K562 (cell line): ENCODE measurements at regions not wholly inside any gene's neighbourhood (a gene's known extent, or its start where the extent isn't known, plus 50 kb on each side); places are given as distances from the start of the nearest gene placed in this dataset.

Source experiments
- ATAC-seq: fragments of 200-7000 bp; cut with Tn5 transposase; 3 replicates; pipeline ENCODE4 v1.9.1; 2020; ENCODE audit warnings: moderate library complexity
- BruUV-seq: library from RNA; stranded (reverse); fragments of 400-500 nt; replicated peaks from 2 replicates; lab custom pipeline; 2021; lab: Mats Ljungman, UMichigan
- CTCF ChIA-PET: fragments of 300-600 bp; formaldehyde crosslinking; extraction: SDS; loops from one replicate; lab custom pipeline; 2021; ENCODE audit warnings: low intra/inter-chr PET ratio; lab: Yijun Ruan, JAX
- POLR2A ChIA-PET: fragments of 300-600, 350-650 bp; sonication (Branson Sonifier 250); formaldehyde crosslinking; extraction: SDS; loops from one replicate; lab custom pipeline; 2021; ENCODE audit warnings: antibody characterized with exemption, inconsistent platforms; lab: Yijun Ruan, JAX
- DNase-seq, 4 experiments: peaks; one replicate each; pipeline versions ENCODE4 v3.0.0 to v3.0.0-alpha.2; 2011 to 2018; ENCODE audit warnings: low spot score in 3 of 4, mixed read lengths in 3 of 4; ENCODE audit errors: extremely low read depth in 1 of 4
- FAIRE-seq: peaks from 2 replicates; lab custom pipeline; 2011; peaks lifted over from hg19 to GRCh38; lab: Jason Lieb, UNC
- H2AFZ ChIP-seq: 2 replicates; pipeline ENCODE4 v1.6.0; 2011; ENCODE audit warnings: low read depth, low read length, control low read depth, inconsistent platforms
- H3K27ac ChIP-seq: fragments of 200-600 bp; 3 replicates; pipeline ENCODE4 v1.8.0; 2011; ENCODE audit warnings: low read depth, mild to moderate bottlenecking, control low read depth, inconsistent platforms, low read length, moderate library complexity, mixed read lengths; ENCODE audit errors: extremely low read depth
- H3K27me3 ChIP-seq, 2 experiments: fragments of 300-600 bp in 1 of 2; 2 replicates in 1 of 2; 3 replicates in 1 of 2; pipeline versions ENCODE4 v1.6.0 to v1.8.0; 2011; ENCODE audit warnings: inconsistent platforms in 2 of 2, low read length in 2 of 2, mild to moderate bottlenecking in 1 of 2, mixed read lengths in 1 of 2, moderate library complexity in 1 of 2; ENCODE audit not compliant: control insufficient read depth in 2 of 2, insufficient read depth in 2 of 2
- H3K36me3 ChIP-seq: fragments of 300-600 bp; 3 replicates; pipeline ENCODE4 v1.8.0; 2011; ENCODE audit warnings: mild to moderate bottlenecking, low read length, inconsistent platforms; ENCODE audit not compliant: control insufficient read depth, insufficient read depth
- H3K4me1 ChIP-seq, 2 experiments: fragments of 200-600 bp in 1 of 2; replicated peaks in 1 of 2; 2 replicates in 1 of 2; 3 replicates in 1 of 2; pipeline versions ENCODE4 v1.5.1 to v1.8.0; 2011; ENCODE audit warnings: inconsistent platforms in 2 of 2, low read length in 2 of 2, mild to moderate bottlenecking in 1 of 2, mixed read lengths in 1 of 2, moderate library complexity in 1 of 2; ENCODE audit not compliant: control insufficient read depth in 2 of 2, insufficient read depth in 2 of 2
- H3K4me2 ChIP-seq: 2 replicates; pipeline ENCODE4 v1.6.1; 2011; ENCODE audit warnings: low read length, control low read depth, inconsistent platforms, mixed read lengths; ENCODE audit not compliant: insufficient read depth
- H3K4me3 ChIP-seq: fragments of 200-600 bp; sonication (generic), shearing (Covaris generic); 2 replicates; pipeline ENCODE4 v1.5.1; 2016; ENCODE audit warnings: control low read depth, inconsistent platforms
- H3K79me2 ChIP-seq: fragments of 200-600 bp; 3 replicates; pipeline ENCODE4 v1.8.0; 2011; ENCODE audit warnings: low read length, inconsistent platforms; ENCODE audit not compliant: control insufficient read depth, insufficient read depth
- H3K9ac ChIP-seq, 2 experiments: 2 replicates each; pipeline versions ENCODE4 v1.6.0 to v1.6.1; 2011; ENCODE audit warnings: low read depth in 2 of 2, low read length in 2 of 2, control low read depth in 1 of 2, inconsistent platforms in 1 of 2, mild to moderate bottlenecking in 1 of 2, mixed read lengths in 1 of 2; ENCODE audit not compliant: insufficient read depth in 1 of 2
- H3K9me1 ChIP-seq: one replicate; pipeline ENCODE4 v1.6.0; 2011; ENCODE audit warnings: inconsistent platforms, mild to moderate bottlenecking, low read length, moderate library complexity; ENCODE audit not compliant: control insufficient read depth, insufficient read depth
- H3K9me3 ChIP-seq: replicated peaks from 2 replicates; pipeline ENCODE4 v1.5.1; 2011; ENCODE audit warnings: low read depth, low read length, inconsistent platforms; ENCODE audit not compliant: control insufficient read depth, insufficient read depth
- H4K20me1 ChIP-seq: replicated peaks from 2 replicates; pipeline ENCODE4 v1.6.1; 2011; ENCODE audit warnings: low read length, inconsistent platforms, mixed read lengths; ENCODE audit not compliant: control insufficient read depth, insufficient read depth
- CTBP1 ChIP-seq: fragments of 450-650 bp; IDR thresholded peaks from 2 replicates; pipeline ENCODE4 v1.6.1; 2016; ENCODE audit warnings: borderline replicate concordance
- FOXJ2 ChIP-seq: fragments of 200-800 bp; sonication (Bioruptor generic); IDR thresholded peaks from 2 replicates; pipeline ENCODE4 v1.6.1; 2016; ENCODE audit warnings: missing genetic modification characterization, missing compliant biosample characterization
- L3MBTL2 ChIP-seq: fragments of 450-650 bp; IDR thresholded peaks from 2 replicates; pipeline ENCODE4 v1.6.1; 2016; ENCODE audit warnings: mild to moderate bottlenecking, moderate library complexity
- MAFF ChIP-seq: IDR thresholded peaks from 2 replicates; pipeline ENCODE4 v1.6.1; 2012; ENCODE audit warnings: low read length, improper control_type of control experiment
- NFE2 ChIP-seq: IDR thresholded peaks from 2 replicates; pipeline ENCODE4 v1.6.1; 2014; ENCODE audit warnings: antibody characterized with exemption, low read depth
- NUFIP1 ChIP-seq: fragments of 450-650 bp; IDR thresholded peaks from 2 replicates; pipeline ENCODE4 v1.6.1; 2018; ENCODE audit not compliant: partially characterized antibody
- ZNF175 ChIP-seq: fragments of 200-800 bp; sonication (Bioruptor generic); IDR thresholded peaks from 2 replicates; pipeline ENCODE4 v1.6.1; 2016; ENCODE audit warnings: low read depth, mild to moderate bottlenecking, missing genetic modification characterization, missing compliant biosample characterization
- ZNF589 ChIP-seq: fragments of 200-800 bp; sonication (Bioruptor generic); IDR thresholded peaks from 2 replicates; pipeline ENCODE4 v1.6.1; 2016; ENCODE audit warnings: low read depth, missing genetic modification characterization, missing compliant biosample characterization
- ZNF668 ChIP-seq: fragments of 250-450 bp; sonication (Bioruptor Pico); IDR thresholded peaks from 2 replicates; pipeline ENCODE4 v1.8.0; 2022; ENCODE audit warnings: mild to moderate bottlenecking, inconsistent platforms
- WGBS: fragments of 100-300 bp; shearing (Covaris generic); methylation state at CpG from one replicate; pipeline ENCODE4 v1.1.6; 2016; ENCODE audit warnings: low coverage, mixed read lengths; ENCODE audit not compliant: insufficient coverage; ENCODE audit errors: missing lambda C conversion rate; 5-methylcytosine and 5-hydroxymethylcytosine counted together
- in situ Hi-C: fragments of 300-500 bp; cut with MboI; formaldehyde crosslinking; loops from 4 replicates; pipeline ENCODE4 v1.15.0; 2018; ENCODE audit warnings: inconsistent platforms, mixed read lengths
- intact Hi-C: fragments of 100-400 bp; cut with micrococcal nuclease; formaldehyde crosslinking; loops from 2 replicates; pipeline ENCODE4 v1.14.2; 2022
- TF ChIP-seq, protein P1 (sequence below): sonication (generic); formaldehyde crosslinking; IDR thresholded peaks from 2 replicates; pipeline ENCODE4 v1.8.0; 2022; ENCODE audit warnings: missing genetic modification reagents, mild to moderate bottlenecking, moderate library complexity, borderline replicate concordance
- TF ChIP-seq, protein P2 (sequence below), 2 experiments: IDR thresholded peaks; 2 replicates each; pipeline ENCODE4 v1.6.1; 2011; ENCODE audit warnings: borderline replicate concordance in 1 of 2, control low read depth in 1 of 2, low read depth in 1 of 2, low read length in 1 of 2, mild to moderate bottlenecking in 1 of 2, mixed read lengths in 1 of 2, moderate library complexity in 1 of 2; ENCODE audit not compliant: insufficient read depth in 1 of 2, insufficient read length in 1 of 2, poor library complexity in 1 of 2, severe bottlenecking in 1 of 2; ENCODE audit errors: extremely low read depth in 1 of 2

DNA sequence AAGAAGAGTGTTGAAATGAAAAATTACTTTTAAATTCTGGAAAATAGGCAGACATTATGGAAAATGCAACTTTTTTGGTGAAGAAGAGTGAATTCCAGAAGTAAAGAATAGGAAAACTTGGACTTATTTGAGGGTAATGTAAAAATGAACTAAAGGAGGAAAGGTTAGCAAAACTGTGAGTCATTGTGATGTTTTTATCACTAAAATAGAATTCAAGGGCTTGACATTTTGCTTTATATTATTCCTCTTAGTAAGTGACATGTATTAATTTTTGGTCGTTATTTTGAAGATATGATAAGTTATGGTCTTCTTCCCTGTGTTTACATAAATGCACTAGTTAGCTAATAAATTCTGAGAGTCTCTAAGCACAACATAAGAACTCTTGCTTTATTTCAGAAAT lies 390.9 kb downstream of the FAT4 start:
- no peak overlapping the region for H3K27ac ChIP-seq
- H3K4me2 ChIP-seq, result no peak overlapping the region
- no peaks in the 10 kb centered on the region for H4K20me1 ChIP-seq
- no peak for TF ChIP-seq MAFF
- TF ChIP-seq NFE2, result no peak
- TF ChIP-seq, protein P1, sequence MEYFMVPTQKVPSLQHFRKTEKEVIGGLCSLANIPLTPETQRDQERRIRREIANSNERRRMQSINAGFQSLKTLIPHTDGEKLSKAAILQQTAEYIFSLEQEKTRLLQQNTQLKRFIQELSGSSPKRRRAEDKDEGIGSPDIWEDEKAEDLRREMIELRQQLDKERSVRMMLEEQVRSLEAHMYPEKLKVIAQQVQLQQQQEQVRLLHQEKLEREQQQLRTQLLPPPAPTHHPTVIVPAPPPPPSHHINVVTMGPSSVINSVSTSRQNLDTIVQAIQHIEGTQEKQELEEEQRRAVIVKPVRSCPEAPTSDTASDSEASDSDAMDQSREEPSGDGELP (CRISPR knock-in tag), result no peak
- no peak for TF ChIP-seq ZNF589
- no peak for TF ChIP-seq NUFIP1
- TF ChIP-seq ZNF668 (CRISPR knock-in tag), result no peak
- no peaks in the 10 kb centered on the region for H3K4me1 ChIP-seq
- no peaks in the 10 kb centered on the region for H3K9me3 ChIP-seq
- DNase-seq, result no peak
- no peaks in the 10 kb centered on the region for H3K9me1 ChIP-seq
- H3K9ac ChIP-seq, result no peak overlapping the region
- H3K27me3 ChIP-seq, result no peaks in the 10 kb centered on the region; a peak in 1 of 5 replicates
- no peak overlapping the region for H3K4me3 ChIP-seq
- in situ Hi-C loops (no loop called here), intact Hi-C loops (no loop called here)
- H3K36me3 ChIP-seq, result no peaks in the 10 kb centered on the region
- FAIRE-seq, result no peak
- no peak for ATAC-seq
- WGBS, result 0% methylated on average over 1 of the region's 1 CpG
- POLR2A ChIA-PET, result no interaction called here
- no TSS peak for BruUV-seq
- no peaks in the 10 kb centered on the region for H3K79me2 ChIP-seq
- H2AFZ ChIP-seq, result no peak overlapping the region
- CTCF ChIA-PET, result no interaction called here

DNA sequence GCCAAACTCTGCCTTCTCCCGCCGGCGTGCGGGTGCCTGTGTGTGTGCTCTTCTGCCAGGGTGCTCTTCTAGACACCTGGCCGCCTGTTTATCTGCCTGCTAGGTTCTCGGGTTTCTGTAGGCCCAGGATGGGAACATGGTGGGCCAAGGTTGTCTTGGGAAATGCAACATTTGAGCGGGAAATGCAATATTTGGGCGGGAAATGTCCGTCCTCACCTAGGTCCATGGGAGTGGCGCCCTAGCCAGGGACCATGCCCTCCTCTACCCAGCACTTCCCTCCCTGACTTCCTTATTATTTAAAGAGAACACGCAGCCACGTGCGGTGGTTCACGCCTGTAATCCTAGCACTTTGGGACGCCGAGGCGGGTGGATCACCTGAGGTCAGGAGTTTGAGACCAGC lies 392.6 kb downstream of the FAT4 start:
- in situ Hi-C loops, result no loop called here
- intact Hi-C loops, result no loop called here
- BruUV-seq, result no TSS peak
- H4K20me1 ChIP-seq, result no peaks in the 10 kb centered on the region
- H3K27me3 ChIP-seq, result no peaks in the 10 kb centered on the region; a peak in 1 of 5 replicates
- no peak overlapping the region for H3K4me3 ChIP-seq
- DNase-seq (no peak), FAIRE-seq (no peak), ATAC-seq (no peak)
- H3K4me2 ChIP-seq, result no peak overlapping the region; the same call in 1 of the 2 replicates
- no peaks in the 10 kb centered on the region for H3K79me2 ChIP-seq
- no peak overlapping the region for H3K9ac ChIP-seq
- no peaks in the 10 kb centered on the region for H3K9me1 ChIP-seq
- H3K4me1 ChIP-seq, result no peaks in the 10 kb centered on the region
- ChIA-PET POLR2A (no interaction called here), CTCF (no interaction called here)
- H3K9me3 ChIP-seq, result no peaks in the 10 kb centered on the region
- H3K36me3 ChIP-seq, result no peaks in the 10 kb centered on the region
- H3K27ac ChIP-seq, result no peak overlapping the region
- peak overlapping the region; percentile 50 for H2AFZ ChIP-seq
- WGBS, result 7% methylated on average over 17 of the region's 17 CpGs
- TF ChIP-seq ZNF175 (no peak), L3MBTL2 (peak; percentile 20; the same call in 1 of the 2 replicates), FOXJ2 (tag) (no peak), CTBP1 (no peak)
- TF ChIP-seq, protein P2, sequence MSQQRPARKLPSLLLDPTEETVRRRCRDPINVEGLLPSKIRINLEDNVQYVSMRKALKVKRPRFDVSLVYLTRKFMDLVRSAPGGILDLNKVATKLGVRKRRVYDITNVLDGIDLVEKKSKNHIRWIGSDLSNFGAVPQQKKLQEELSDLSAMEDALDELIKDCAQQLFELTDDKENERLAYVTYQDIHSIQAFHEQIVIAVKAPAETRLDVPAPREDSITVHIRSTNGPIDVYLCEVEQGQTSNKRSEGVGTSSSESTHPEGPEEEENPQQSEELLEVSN (IDR thresholded peaks at IDR 0.05; ENCODE audit: borderline replicate concordance in 1 of 2, extremely low read depth in 1 of 2, insufficient read depth in 1 of 2, insufficient read length in 1 of 2, low read depth in 1 of 2, low read length in 1 of 2, poor library complexity in 1 of 2, severe bottlenecking in 1 of 2), result peak in 1 of 2 experiments; percentile 74
